Cardiac fibroblast (primary cell): ENCODE measurements at regions not wholly inside any gene's neighbourhood (a gene's known extent, or its start where the extent isn't known, plus 50 kb on each side); places are given as distances from the start of the nearest gene placed in this dataset.
"Not testable (repeated sequence)": the region's sequence is repeated elsewhere in the genome, so short reads cannot be mapped to it uniquely, and the experiment has no call there.

Experiments
- DNase-seq, 2 donors: peaks; one replicate each; pipeline versions ENCODE4 v3.0.0 to v3.0.0-alpha.2; 2010; ENCODE audit warnings: low read depth in 2 of 2
- H3K4me3 ChIP-seq, 2 donors: replicated peaks in 1 of 2; 1 replicate in 1 of 2; 2 replicates in 1 of 2; pipeline ENCODE4 v1.5.1; 2011; ENCODE audit warnings: low read depth in 2 of 2, low read length in 2 of 2, mild to moderate bottlenecking in 2 of 2, moderate library complexity in 1 of 2
- CTCF ChIP-seq: IDR thresholded peaks from one replicate; pipeline ENCODE4 v1.5.1; 2011; ENCODE audit warnings: low read depth, mild to moderate bottlenecking, low read length, inconsistent platforms

GRCh38 chr14:21910260-21910659, 236.6 kb upstream of the OR4E1 start:
- H3K4me3 ChIP-seq: no peak overlapping the region
- no peak for DNase-seq
- no peak for TF ChIP-seq CTCF

- no peak for DNase-seq
- TF ChIP-seq CTCF: no peak
- no peak overlapping the region for H3K4me3 ChIP-seq
Observed at GRCh38 chr14:21902561-21903181, 229.1 kb upstream of the OR4E1 start.

GRCh38 chr14:21894898-21895194, 221.2 kb upstream of the OR4E1 start:
- H3K4me3 ChIP-seq, DNase-seq: not testable (repeated sequence)

GRCh38 chr14:21894003-21894897, 220.6 kb upstream of the OR4E1 start:
- peak; percentile 10 for TF ChIP-seq CTCF
- DNase-seq: no peak
- H3K4me3 ChIP-seq: no peak overlapping the region

GRCh38 chr14:21891921-21892320, 218.3 kb upstream of the OR4E1 start:
- DNase-seq: no peak
- H3K4me3 ChIP-seq: no peak overlapping the region
- no peak for TF ChIP-seq CTCF

- no peak for TF ChIP-seq CTCF
- H3K4me3 ChIP-seq: no peak overlapping the region
- DNase-seq: no peak
Observed at GRCh38 chr14:21884995-21885394, 211.4 kb upstream of the OR4E1 start.

GRCh38 chr14:21882226-21882625, 208.6 kb upstream of the OR4E1 start:
- DNase-seq: peak in 1 of 2 donors; percentile 10
- no peak for TF ChIP-seq CTCF
- H3K4me3 ChIP-seq: no peak overlapping the region
